H9 (cell line): ENCODE measurements at regions not wholly inside any gene's neighbourhood (a gene's known extent, or its start where the extent isn't known, plus 50 kb on each side); places are given as distances from the start of the nearest gene placed in this dataset.

ENCODE experiments used
- DNase-seq: peaks from one replicate; pipeline ENCODE4 v3.0.0-alpha.2; 2017
- H2AFZ ChIP-seq: one replicate; pipeline ENCODE4 v1.6.1; 2013; ENCODE audit warnings: mild to moderate bottlenecking, low read length, control low read depth, moderate library complexity
- H2AK5ac ChIP-seq: 2 replicates; pipeline ENCODE4 v1.6.1; 2013; ENCODE audit warnings: low read length, control low read depth, mixed read lengths; ENCODE audit not compliant: insufficient read length
- H2BK120ac ChIP-seq: one replicate; pipeline ENCODE4 v1.6.1; 2013; ENCODE audit warnings: low read depth, mild to moderate bottlenecking, low read length, control low read depth, inconsistent platforms; ENCODE audit not compliant: poor library complexity, severe bottlenecking
- H2BK12ac ChIP-seq: 2 replicates; pipeline ENCODE4 v1.6.1; 2013; ENCODE audit warnings: low read length, control low read depth, mixed read lengths, low read depth; ENCODE audit not compliant: insufficient read length
- H2BK15ac ChIP-seq: 2 replicates; pipeline ENCODE4 v1.6.1; 2013; ENCODE audit warnings: low read depth, low read length, control low read depth
- H2BK20ac ChIP-seq: one replicate; pipeline ENCODE4 v1.6.1; 2013; ENCODE audit warnings: low read depth, mild to moderate bottlenecking, low read length, control low read depth, inconsistent platforms; ENCODE audit not compliant: poor library complexity, severe bottlenecking
- H2BK5ac ChIP-seq: 2 replicates; pipeline ENCODE4 v1.6.1; 2013; ENCODE audit warnings: low read length, control low read depth, mixed read lengths; ENCODE audit not compliant: insufficient read length
- H3K14ac ChIP-seq: 2 replicates; pipeline ENCODE4 v1.6.1; 2013; ENCODE audit warnings: low read length, control low read depth; ENCODE audit not compliant: insufficient read depth
- H3K18ac ChIP-seq: 2 replicates; pipeline ENCODE4 v1.6.1; 2013; ENCODE audit warnings: low read depth, mild to moderate bottlenecking, mixed read lengths, low read length, control low read depth; ENCODE audit not compliant: insufficient read length
- H3K23ac ChIP-seq: 2 replicates; pipeline ENCODE4 v1.6.1; 2013; ENCODE audit warnings: low read length, control low read depth, mixed read lengths, low read depth; ENCODE audit not compliant: insufficient read length
- H3K23me2 ChIP-seq: 2 replicates; pipeline ENCODE4 v1.6.1; 2013; ENCODE audit warnings: low read depth, mild to moderate bottlenecking, mixed read lengths, low read length, control low read depth; ENCODE audit not compliant: insufficient read length, poor library complexity, severe bottlenecking
- H3K27ac ChIP-seq: 2 replicates; pipeline ENCODE4 v1.5.1; 2013; ENCODE audit warnings: low read length, control low read depth, mixed read lengths, low read depth; ENCODE audit not compliant: insufficient read length
- H3K27me3 ChIP-seq: 2 replicates; pipeline ENCODE4 v1.6.1; 2013; ENCODE audit warnings: low read length, control low read depth, inconsistent platforms; ENCODE audit not compliant: insufficient read depth
- H3K4ac ChIP-seq: 2 replicates; pipeline ENCODE4 v1.6.1; 2013; ENCODE audit warnings: low read depth, mild to moderate bottlenecking, control low read depth, inconsistent platforms, low read length, moderate library complexity
- H3K4me1 ChIP-seq: 2 replicates; pipeline ENCODE4 v1.6.1; 2013; ENCODE audit warnings: low read length, control low read depth, inconsistent platforms; ENCODE audit not compliant: insufficient read depth
- H3K4me2 ChIP-seq: 2 replicates; pipeline ENCODE4 v1.6.1; 2013; ENCODE audit warnings: low read length, control low read depth, mixed read lengths; ENCODE audit not compliant: insufficient read length, insufficient read depth
- H3K56ac ChIP-seq: 2 replicates; pipeline ENCODE4 v1.6.1; 2013; ENCODE audit warnings: low read depth, mild to moderate bottlenecking, mixed read lengths, low read length, control low read depth; ENCODE audit not compliant: insufficient read length
- H3K79me1 ChIP-seq: 2 replicates; pipeline ENCODE4 v1.6.1; 2013; ENCODE audit warnings: low read depth, mild to moderate bottlenecking, moderate library complexity, low read length, control low read depth, inconsistent platforms; ENCODE audit not compliant: insufficient read depth, poor library complexity, severe bottlenecking
- H3K79me2 ChIP-seq: 2 replicates; pipeline ENCODE4 v1.6.1; 2013; ENCODE audit warnings: low read length, control low read depth, inconsistent platforms; ENCODE audit not compliant: insufficient read depth
- H3K9ac ChIP-seq: 2 replicates; pipeline ENCODE4 v1.6.1; 2013; ENCODE audit warnings: low read length, control low read depth, mixed read lengths; ENCODE audit not compliant: insufficient read length; ENCODE audit errors: extremely low read depth
- H3K9me3 ChIP-seq: one replicate; pipeline ENCODE4 v1.6.1; 2013; ENCODE audit warnings: low read depth, low read length, inconsistent platforms; ENCODE audit not compliant: control insufficient read depth
- H3T11ph ChIP-seq: one replicate; pipeline ENCODE4 v1.6.1; 2013; ENCODE audit warnings: mild to moderate bottlenecking, low read length, control low read depth, inconsistent platforms
- H4K20me1 ChIP-seq: one replicate; pipeline ENCODE4 v1.6.1; 2013; ENCODE audit not compliant: control insufficient read depth, insufficient read length, insufficient read depth
- H4K5ac ChIP-seq: 2 replicates; pipeline ENCODE4 v1.6.1; 2013; ENCODE audit warnings: low read depth, mild to moderate bottlenecking, mixed read lengths, low read length, control low read depth; ENCODE audit not compliant: insufficient read length
- H4K8ac ChIP-seq: replicated peaks from 2 replicates; pipeline ENCODE4 v1.6.1; 2013; ENCODE audit warnings: low read length, control low read depth, mixed read lengths, low read depth; ENCODE audit not compliant: insufficient read length
- H4K91ac ChIP-seq: 2 replicates; pipeline ENCODE4 v1.6.1; 2013; ENCODE audit warnings: low read depth, mild to moderate bottlenecking, moderate library complexity, mixed read lengths, low read length, control low read depth; ENCODE audit not compliant: insufficient read length
- H3K27ac Mint-ChIP-seq, 3 experiments: 2 replicates in 2 of 3; 3 replicates in 1 of 3; pipeline ENCODE4 v1.8.0; 2020 to 2021; ENCODE audit warnings: mixed read lengths in 3 of 3, mild to moderate bottlenecking in 1 of 3, moderate library complexity in 1 of 3
- H3K27me3 Mint-ChIP-seq: 2 replicates; pipeline ENCODE4 v1.8.0; 2021; ENCODE audit warnings: low read depth, mild to moderate bottlenecking, moderate library complexity, mixed read lengths
- H3K36me3 Mint-ChIP-seq, 3 experiments: 2 replicates in 2 of 3; 3 replicates in 1 of 3; pipeline ENCODE4 v1.8.0; 2020 to 2021; ENCODE audit warnings: low read depth in 3 of 3, mixed read lengths in 3 of 3; ENCODE audit not compliant: insufficient read depth in 1 of 3
- H3K4me1 Mint-ChIP-seq, 2 experiments: 2 replicates each; pipeline ENCODE4 v1.8.0; 2020; ENCODE audit warnings: mixed read lengths in 2 of 2
- H3K4me3 Mint-ChIP-seq, 2 experiments: 2 replicates in 1 of 2; 3 replicates in 1 of 2; pipeline ENCODE4 v1.8.0; 2020 to 2021; ENCODE audit warnings: mild to moderate bottlenecking in 2 of 2, mixed read lengths in 2 of 2, moderate library complexity in 1 of 2
- H3K9me3 Mint-ChIP-seq, 2 experiments: 2 replicates in 1 of 2; 3 replicates in 1 of 2; pipeline ENCODE4 v1.8.0; 2020; ENCODE audit warnings: mild to moderate bottlenecking in 2 of 2, mixed read lengths in 2 of 2, moderate library complexity in 1 of 2
- TF ChIP-seq, protein P1 (sequence below): fragments of 200-600 bp; sonication (generic); conservative IDR thresholded peaks from 3 replicates; pipeline ENCODE4 v1.8.0; 2021; ENCODE audit warnings: antibody characterized with exemption, mild to moderate bottlenecking

- Histone ChIP-seq H2AFZ (no peak overlapping the region), H2AK5ac (no peak overlapping the region), H4K20me1 (no peaks in the 10 kb centered on the region), H3K27me3 (no peaks in the 10 kb centered on the region), H3K18ac (no peak overlapping the region), H3K14ac (no peak overlapping the region), H3K23me2 (no peaks in the 10 kb centered on the region), H3T11ph (no peak overlapping the region), H3K9ac (no peak overlapping the region), H3K4ac (no peak overlapping the region), H3K23ac (no peak overlapping the region), H4K8ac (no peak overlapping the region), H2BK20ac (no peak overlapping the region), H2BK5ac (no peak overlapping the region), H2BK15ac (no peak overlapping the region), H4K5ac (no peak overlapping the region), H3K79me1 (no peaks in the 10 kb centered on the region), H2BK12ac (no peak overlapping the region), H3K79me2 (no peaks in the 10 kb centered on the region), H3K4me1 (no peaks in the 10 kb centered on the region), H3K27ac (no peak overlapping the region), H3K4me2 (no peak overlapping the region), H4K91ac (no peak overlapping the region), H2BK120ac (no peak overlapping the region), H3K56ac (no peak overlapping the region), H3K9me3 (peaks cover 10% of the 10 kb centered on the region)
- peaks cover 6 to 41% (median 33%) of the 10 kb centered on the region in 3 experiments; a peak in 6 of 7 replicates for H3K36me3 Mint-ChIP-seq
- H3K4me3 Mint-ChIP-seq: no peak overlapping the region
- no peaks in the 10 kb centered on the region for H3K4me1 Mint-ChIP-seq
- DNase-seq: no peak
- no peaks in the 10 kb centered on the region for H3K27me3 Mint-ChIP-seq
- TF ChIP-seq, protein P1, sequence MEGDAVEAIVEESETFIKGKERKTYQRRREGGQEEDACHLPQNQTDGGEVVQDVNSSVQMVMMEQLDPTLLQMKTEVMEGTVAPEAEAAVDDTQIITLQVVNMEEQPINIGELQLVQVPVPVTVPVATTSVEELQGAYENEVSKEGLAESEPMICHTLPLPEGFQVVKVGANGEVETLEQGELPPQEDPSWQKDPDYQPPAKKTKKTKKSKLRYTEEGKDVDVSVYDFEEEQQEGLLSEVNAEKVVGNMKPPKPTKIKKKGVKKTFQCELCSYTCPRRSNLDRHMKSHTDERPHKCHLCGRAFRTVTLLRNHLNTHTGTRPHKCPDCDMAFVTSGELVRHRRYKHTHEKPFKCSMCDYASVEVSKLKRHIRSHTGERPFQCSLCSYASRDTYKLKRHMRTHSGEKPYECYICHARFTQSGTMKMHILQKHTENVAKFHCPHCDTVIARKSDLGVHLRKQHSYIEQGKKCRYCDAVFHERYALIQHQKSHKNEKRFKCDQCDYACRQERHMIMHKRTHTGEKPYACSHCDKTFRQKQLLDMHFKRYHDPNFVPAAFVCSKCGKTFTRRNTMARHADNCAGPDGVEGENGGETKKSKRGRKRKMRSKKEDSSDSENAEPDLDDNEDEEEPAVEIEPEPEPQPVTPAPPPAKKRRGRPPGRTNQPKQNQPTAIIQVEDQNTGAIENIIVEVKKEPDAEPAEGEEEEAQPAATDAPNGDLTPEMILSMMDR: no peak
- no peak overlapping the region for H3K27ac Mint-ChIP-seq
- peaks cover 34% of the 10 kb centered on the region in 2 experiments for H3K9me3 Mint-ChIP-seq
Observed at GRCh38 chr7:109695419-109695818, 1125.7 kb downstream of the DNAJB9 start.
